ENCODE measurements at regions not wholly inside any gene's neighbourhood (a gene's known extent, or its start where the extent isn't known, plus 50 kb on each side); places are given as distances from the start of the nearest gene placed in this dataset.

DNA sequence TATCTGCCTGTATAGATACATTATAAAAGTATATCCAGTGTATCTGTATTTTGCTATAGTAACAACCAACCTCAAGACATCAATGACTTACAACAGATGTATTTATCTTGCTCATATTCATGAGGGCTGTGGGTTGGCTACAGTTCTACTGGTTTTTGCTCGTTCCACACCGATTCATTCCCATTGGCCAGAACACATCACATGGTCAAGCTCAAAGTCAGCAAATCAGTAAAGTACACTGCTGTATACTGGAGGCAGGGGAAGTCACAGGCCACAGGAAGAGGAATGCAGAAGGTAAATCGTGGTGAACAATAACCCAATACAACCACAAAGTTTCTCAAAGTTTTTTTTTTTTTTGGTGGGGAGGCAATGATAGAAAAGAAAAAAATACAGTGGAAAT, 180.0 kb upstream of the CDKN3 start:
- no peak for DNase-seq

DNA sequence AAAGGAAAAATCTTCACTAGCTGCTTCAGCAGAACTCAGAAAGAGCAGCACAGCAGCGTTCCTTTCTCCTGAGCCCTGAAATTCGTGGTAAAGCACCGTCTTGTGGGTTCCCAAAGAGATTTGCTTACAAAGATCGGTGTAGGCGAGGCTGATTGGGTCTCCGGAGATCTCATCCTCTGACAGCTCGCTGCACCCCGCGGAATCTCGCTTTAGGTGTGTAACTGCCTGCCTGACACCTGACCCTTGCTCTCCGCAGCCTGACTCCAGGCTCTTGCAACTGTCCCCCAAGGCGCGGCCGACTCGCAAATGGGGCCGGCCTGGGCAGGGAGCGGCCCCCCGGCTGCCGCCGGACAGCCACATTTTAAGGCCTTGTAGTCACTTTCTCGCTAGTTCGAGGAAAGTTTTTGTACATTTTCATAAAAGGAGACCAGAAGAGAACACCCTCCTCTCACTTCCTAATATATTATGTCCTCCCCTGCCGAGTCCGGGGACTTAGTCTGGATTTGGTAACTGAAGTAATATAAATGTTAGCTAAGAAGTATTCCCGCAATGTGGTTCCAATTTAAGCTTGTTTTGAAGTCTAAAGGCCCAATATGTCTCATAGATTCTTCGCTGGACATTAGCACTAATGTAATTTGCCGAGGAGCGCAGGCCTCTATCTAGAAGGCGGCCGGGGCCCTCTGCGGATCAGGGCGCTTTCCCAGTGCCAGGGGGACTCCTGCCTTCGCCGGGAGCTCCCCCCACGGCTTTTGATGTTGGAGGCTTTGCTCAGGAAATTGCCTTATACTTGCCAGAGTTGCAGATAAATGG, 177.3 kb upstream of the CDKN3 start:
- DNase-seq, result no peak

GRCh38 chr14:54220071-54220703, 176.6 kb upstream of the CDKN3 start:
- DNase-seq, result no peak

DNA sequence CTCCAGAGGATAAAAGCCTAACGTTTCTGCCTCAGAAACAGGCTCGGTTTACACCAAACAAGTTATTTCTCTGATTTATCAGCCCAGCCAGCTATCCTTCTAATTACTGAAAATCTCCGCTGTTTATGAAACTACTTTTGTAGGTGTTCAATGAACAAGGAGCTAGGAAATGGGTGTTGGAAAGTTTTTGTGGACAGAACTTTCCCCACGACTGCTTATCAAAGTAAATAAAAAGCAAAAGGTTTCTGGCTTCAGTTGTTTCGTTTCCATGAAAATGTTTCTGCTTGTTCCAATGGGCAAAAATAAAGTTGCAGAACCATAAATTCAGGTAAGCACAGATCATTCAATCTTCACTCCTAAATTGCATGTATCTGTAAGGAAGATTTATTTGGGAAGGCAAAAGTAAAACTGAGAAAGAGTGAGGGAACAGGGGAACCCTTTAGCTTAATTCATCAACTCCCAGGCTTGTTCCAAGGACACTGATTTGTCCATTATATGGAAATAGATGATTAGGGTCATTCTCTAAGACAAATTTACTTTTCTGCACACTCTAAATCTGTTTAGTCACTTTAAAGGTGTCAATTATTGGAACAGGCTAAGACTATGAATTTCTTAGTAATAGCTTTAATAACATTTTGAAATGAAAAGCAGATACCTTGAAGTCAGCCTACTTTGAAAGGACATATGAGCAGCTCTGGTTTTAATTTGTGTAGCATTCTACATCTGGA, 175.9 kb upstream of the CDKN3 start:
- no peak for DNase-seq

GRCh38 chr14:54221432-54221803, 175.4 kb upstream of the CDKN3 start:
- DNase-seq, result no peak

DNA sequence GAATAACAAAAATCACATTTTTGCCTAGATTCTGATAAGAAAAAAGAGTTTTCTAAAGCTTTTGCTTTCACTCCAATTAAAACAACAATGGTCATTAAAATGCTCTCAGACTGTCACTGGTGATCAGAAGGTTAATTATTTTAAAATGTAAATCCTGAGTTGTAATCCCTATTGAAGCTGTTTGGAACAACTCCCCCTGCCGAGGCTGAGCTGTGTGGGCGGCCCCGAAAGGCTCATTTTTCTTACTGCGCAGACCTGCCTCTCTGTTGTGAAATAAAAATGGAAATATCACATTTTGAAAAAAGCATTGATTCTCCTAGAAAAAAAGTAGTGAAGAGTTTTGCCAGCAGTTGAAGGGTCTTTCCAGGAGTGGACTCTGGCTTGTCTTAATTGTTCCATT, 174.8 kb upstream of the CDKN3 start:
- no peak for DNase-seq

GRCh38 chr14:54223831-54224402, 172.9 kb upstream of the CDKN3 start:
- no peak for DNase-seq

DNA sequence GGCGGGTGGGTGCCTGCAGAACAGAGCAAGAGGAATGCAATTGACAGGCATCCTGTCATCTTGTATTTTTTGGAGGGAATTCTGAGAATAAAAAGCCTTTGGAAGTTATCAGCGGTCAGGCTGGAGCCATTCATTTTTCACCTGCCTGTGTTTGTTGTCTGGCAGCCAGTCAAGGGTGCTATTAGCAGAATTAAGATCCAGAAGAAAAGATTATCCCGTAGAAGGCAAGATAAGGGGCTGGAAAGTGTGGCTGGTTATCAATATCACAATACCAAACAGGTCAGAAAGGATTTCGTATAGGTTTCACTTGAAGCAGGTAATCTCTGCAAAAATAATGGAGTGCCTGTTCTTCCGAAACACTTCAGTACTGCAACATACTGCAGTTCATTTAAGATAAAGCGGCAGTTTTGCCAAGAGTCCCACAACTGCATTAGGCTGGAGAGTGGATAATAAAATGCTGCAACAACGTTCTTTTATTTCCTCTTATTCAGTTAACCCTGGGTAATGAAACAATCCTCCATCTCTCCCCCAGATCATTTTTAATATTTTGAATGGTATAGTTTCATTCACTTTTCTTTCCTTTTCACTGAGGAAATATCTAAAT, 171.2 kb upstream of the CDKN3 start:
- no peak for DNase-seq

GRCh38 chr14:54226103-54226502, 170.7 kb upstream of the CDKN3 start:
- no peak for DNase-seq

DNA sequence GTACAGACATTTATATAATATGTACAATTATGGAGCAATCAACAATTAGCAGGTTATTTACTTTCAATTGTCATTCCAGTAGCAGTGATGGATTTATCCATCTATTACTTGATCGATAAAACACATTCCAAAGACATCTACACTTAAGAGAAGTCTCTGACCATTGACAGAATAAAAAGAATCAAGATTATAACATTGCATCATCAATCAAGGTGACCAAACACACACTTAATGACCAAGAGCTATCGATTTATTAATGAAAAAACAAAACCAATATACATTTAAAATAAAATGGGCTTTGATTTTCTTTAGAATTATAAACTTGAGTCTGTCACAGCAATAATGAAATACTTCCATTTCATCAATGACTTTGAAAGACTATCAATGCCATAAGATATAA, 170.2 kb upstream of the CDKN3 start:
- no peak for DNase-seq

DNA sequence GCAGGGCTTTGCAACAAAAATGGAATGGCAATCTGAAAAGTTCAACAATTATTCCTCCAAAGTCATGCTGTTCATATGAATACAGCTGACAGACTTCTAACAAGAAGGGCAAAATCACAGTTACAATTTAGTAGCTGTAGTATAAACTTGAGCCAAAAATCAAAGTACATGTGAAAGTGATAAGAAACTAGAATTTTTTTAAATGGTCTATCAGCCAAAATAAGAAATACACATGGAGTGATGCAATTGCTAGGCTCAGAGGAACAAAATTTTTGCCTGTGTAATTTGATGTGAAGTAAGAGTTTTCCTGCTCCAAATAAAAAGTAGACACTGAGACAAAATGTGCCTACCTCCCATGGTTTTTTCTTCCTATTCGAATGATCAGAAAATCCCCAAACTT, 167.7 kb upstream of the CDKN3 start:
- no peak for DNase-seq

DNA sequence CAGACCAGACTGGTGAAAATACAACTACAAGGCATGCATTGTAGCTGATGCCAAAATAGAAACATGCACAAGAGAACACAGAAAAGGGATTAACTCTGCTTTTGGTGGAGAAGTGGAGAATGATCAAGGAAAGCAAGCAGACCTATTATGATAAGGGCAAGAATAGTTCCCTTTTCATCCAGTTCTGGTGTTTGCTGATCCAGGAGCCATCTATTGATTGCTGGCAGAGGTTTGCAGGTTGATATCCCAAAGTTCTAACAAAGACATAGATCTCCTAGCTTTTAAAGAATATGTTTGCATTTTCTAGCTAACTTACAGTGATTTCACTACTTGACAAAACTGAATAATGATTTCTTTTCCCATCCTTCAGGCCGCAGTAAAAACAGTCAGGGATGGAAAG, 166.2 kb upstream of the CDKN3 start:
- DNase-seq, result no peak

DNA sequence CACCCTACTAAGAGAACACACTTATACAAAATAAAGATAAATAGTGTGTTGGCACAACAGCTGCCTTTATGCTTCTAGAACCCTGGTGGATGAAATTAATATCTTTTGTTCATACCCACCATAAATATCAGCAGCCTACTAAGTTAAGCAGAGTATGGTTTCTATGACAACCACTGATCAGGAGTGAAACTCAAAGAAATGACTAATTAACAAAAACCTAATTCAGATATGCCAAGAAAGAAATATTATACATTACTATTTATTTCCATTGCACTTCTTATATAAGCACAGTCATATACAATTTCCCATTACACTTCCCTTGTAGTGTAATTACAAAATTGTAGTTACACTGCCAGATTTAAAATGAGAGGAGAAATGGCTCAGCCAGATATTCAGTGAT, 164.1 kb upstream of the CDKN3 start:
- DNase-seq, result no peak

GRCh38 chr14:54241517-54241916, 155.3 kb upstream of the CDKN3 start:
- DNase-seq, result no peak

GRCh38 chr14:54251356-54251755, 145.5 kb upstream of the CDKN3 start:
- no peak for DNase-seq

- DNase-seq, result no peak
Observed at GRCh38 chr14:54252072-54252730, 144.6 kb upstream of the CDKN3 start.

GRCh38 chr14:54253195-54253947, 143.4 kb upstream of the CDKN3 start:
- no peak for DNase-seq

- no peak for DNase-seq
Observed at GRCh38 chr14:54256156-54256555, 140.7 kb upstream of the CDKN3 start.

GRCh38 chr14:54257424-54257823, 139.4 kb upstream of the CDKN3 start:
- no peak for DNase-seq

DNA sequence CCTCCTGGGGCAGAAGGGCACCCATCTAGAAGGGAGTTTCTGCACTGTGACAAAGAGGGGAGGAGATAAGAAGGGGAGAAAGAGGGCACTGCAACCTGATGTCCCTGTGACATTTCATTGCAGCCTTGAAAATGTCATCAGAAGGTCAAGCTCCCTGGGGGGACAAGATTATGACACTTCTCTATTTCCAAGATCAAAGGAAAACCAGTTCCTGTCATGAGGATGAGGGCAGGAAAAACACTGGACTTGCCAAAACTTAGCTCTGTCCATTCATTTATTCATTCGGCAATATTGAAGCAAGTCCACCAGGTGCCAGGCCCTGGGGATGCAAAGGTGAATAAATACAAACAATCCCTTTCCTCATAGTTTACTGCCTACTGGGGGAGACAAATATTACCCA, 138.4 kb upstream of the CDKN3 start:
- no peak for DNase-seq

DNA sequence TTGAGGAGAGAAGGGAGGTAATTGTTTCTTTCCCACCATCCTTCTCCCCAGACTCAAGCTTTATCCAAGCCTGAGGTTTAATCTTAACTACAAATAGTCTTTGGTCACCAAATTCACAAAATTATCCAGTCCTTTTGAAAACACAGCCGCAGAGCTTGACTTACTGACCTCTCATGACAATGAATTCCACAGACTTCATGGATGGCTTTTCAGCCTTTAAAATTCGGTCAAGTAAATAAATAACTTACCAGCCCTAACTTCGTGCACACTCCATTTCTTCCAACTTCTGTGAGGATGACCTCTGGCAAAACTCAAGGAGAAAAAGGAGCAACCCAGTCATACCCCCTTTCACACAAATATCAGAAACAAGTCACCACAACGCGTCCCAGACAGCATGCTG, 137.0 kb upstream of the CDKN3 start:
- DNase-seq, result no peak

- DNase-seq, result no peak
Observed at GRCh38 chr14:54261283-54261682, 135.5 kb upstream of the CDKN3 start.
